Stimulated activated CD4-positive, alpha-beta T cell treated with anti-CD3 and anti-CD28 coated beads, Interleukin-15, amount 100 ng/mL, for 48 hours (primary cell): ENCODE measurements at regions not wholly inside any gene's neighbourhood (a gene's known extent, or its start where the extent isn't known, plus 50 kb on each side); places are given as distances from the start of the nearest gene placed in this dataset.

Experiments
- DNase-seq, 2 donors: peaks; one replicate each; pipeline ENCODE4 v3.0.0-alpha.2; 2020; ENCODE audit warnings: low read depth in 2 of 2

- DNase-seq = no peak
Measured at GRCh38 chr10:130230036-130230435, 93.8 kb downstream of the GLRX3 start.

DNA sequence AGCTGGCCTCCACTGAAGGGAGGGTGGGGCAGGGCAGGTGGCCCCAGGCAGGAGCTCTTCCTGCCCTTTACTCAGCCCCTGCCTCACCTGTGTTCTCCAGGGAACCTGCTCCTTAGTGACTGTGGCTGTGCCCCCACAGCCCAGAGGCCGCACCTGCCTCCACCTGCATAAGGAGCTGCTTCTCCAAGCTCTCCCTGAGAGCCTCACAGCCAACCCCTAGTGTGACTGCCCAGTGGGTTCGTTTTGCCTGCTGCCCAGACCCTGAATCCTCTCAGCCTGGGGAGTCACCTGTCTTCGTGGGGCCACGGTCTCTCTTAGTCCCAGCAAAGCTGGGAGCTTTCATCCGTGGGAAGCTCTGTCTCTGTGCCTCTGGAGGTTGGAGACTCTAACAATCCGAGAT is 94.4 kb downstream of the GLRX3 start:
- no peak for DNase-seq

- DNase-seq = no peak
Measured at GRCh38 chr10:130231251-130231741, 95.1 kb downstream of the GLRX3 start.

DNA sequence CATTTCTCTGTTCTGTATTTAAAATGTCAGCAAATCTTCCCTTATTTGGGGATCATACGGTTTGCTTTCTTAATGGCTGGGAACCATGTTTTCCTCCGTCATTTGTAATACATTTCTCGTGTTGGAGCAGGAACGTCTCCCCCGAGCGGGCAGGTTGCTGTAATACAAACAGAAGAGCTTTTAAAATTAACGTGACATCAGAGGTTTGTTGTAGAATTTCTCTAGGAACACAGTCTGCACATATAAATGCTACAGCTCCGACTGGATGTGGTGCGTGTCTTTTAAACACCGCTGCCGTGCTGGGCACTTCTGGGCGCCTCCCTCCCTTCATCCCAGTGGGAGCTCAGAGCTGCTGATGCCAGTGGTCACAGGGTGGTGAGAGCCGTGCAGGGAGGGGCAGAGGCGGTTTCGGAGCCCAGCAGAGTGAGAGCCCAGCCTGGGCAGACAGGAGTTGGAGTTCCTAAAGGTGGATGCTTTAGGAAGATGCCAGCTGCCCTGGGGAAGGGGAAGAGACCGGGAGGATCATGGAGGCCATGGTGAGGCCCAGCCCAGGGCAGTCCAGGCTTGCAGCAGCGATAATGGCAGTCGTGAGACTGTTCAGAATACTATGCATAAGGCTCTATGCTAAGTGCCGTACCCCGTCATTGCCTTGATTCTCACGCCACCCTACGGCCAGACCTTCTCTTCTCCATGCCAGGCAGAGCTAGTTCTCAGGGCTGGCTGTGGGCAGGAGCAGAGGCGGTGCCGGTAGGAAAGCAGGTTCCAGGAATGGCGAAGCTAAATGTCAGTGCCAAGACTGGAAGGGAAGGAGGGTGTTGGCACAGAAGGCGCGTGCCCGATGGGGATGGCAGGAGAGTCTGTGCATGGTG is 96.2 kb downstream of the GLRX3 start:
- no peak for DNase-seq

- DNase-seq = no peak
Measured at GRCh38 chr10:130233035-130233360, 96.8 kb downstream of the GLRX3 start.

DNA sequence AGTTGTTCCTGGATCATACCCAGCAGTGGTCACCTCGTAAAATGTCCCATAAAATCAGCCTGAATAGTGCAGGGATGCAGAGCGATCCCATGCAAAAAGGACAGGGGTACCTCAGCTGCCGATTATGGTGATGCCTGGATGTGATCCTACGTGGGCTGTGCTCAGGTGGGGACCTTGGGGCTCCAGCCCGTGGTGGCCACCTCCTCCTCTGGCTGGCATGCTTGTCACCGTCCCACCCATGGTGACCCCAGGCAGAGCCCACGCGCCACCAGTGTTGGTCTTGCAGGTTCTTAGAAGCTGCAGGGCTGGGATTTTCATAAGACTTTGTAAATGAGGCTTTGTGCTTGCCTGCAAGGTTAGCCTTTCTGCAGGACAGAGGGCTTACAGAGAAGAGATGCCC is 97.2 kb downstream of the GLRX3 start:
- no peak for DNase-seq

DNA sequence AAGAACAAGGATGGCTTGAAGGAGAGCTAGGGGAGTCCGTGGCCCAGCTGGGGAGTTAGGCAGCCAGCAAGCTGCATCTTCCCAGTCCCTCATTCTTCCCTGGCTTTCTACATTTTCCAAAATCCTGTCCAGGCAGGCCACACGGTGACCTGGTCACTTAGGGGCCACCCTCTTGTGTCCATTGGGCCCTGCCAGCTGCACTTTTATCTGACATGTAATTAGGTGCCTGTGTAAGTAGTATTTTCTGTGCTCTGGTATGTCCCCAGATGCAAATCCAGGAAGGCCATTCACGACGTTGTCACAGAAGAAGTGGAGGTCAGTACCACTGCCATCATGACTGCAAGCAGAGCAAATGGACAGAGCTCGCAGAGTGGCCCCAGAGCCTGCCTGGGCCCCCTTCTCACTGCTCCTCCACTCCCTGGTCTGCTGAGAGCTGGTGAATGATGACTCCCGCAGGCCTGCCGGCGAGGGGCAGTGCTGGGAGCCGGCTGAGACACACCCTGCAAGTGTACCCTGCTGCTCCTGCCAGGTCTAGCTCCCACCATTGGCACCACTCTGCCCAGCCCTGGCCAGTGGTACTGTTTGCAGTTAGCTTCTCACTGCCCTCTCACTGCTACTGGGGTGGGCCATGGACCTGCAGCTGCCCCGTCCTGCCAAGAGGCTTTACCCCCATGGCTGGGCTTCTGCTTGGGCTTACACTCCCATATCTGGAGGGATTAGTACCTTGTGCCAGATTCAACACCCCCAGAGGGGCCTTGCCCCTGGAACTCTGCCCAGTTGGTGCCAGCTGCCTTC is 98.2 kb downstream of the GLRX3 start:
- no peak for DNase-seq

DNA sequence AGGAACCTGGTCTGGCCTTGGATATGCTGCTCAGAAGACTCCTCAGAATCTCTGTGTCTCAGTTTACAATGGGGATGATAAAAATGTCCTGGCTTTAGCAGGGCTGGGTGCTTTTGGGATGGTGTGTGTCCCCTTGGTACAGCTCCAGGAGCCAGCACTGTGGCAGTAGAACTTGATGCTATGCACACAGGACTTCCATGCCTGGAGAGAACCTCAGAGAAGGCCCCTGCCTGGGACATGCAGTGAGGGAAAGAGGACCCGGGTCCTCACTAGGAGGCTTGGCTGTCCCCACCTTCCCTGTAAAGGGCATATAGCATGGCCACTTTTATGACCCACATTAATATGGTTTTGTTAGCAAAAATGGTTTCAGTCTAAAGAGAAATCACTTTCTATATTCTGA is 100.5 kb downstream of the GLRX3 start:
- no peak for DNase-seq

DNA sequence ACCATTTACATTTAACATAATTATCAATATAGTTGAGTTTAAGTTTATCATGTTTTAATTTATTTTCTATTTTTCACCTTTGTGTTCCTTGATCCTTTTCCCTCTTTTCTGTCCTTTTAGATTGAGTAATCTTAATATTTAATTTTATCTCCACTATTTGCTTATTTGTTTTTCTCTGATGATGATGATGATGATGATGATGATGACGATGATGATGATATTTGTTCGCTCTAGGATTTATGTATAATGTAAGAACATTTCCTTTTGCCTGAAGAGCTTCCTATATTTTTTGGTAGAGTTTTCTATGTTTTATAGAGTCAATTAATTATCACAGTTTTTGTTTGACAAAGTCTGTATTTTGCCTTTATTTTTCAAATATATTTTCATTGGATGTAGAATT is 104.2 kb downstream of the GLRX3 start:
- no peak for DNase-seq

- DNase-seq = no peak
Measured at GRCh38 chr10:130242513-130242912, 106.3 kb downstream of the GLRX3 start.

DNA sequence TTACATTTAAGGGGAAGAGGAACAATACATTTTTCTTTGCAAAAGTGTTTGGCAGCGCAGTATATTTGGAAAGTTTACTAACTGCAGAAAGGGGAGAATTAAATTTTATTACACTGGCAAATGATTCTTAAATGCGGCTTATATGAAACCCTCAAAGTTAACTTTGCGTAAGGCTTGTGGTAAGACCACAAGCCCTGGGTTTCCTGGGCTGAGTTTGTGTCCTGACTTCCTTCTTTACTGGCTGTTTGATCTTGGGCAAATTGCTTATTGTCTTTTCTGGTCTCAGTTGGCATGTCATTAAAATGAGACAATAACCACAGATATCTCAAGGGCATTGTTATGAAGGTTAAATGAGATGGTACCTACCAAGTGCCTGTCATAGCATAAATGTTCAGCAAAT is 106.8 kb downstream of the GLRX3 start:
- DNase-seq = no peak

- no peak for DNase-seq
Measured at GRCh38 chr10:130244031-130244927, 108.1 kb downstream of the GLRX3 start.

DNA sequence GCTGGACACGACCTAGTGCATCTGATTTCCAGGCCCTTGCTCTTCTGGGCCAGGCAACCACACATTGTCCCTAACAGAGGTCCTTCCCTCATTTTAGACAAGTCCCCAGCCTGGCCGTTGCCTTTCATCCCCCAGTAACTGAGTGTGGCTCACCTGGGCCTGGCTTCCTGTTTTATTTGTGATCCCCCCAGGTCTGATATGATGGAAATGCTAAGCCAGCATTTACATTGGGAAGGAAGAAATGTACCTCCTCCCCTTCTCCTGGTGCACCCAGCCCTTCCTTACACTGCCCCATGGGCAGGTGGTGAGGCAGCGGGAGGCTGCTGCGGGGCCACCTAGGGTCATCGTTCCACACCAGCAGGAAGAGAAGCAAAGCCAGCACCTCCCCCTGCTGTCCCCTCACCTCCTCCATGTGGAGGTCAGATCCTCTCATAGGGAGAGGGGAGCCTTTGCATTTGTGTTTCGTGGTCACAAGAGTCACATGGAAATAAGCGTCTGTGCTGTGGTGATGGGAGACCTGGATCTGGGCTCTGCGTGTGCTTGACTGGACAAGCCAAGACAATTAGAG is 108.8 kb downstream of the GLRX3 start:
- no peak for DNase-seq

GRCh38 chr10:130246113-130246512 is 109.9 kb downstream of the GLRX3 start:
- DNase-seq = no peak

DNA sequence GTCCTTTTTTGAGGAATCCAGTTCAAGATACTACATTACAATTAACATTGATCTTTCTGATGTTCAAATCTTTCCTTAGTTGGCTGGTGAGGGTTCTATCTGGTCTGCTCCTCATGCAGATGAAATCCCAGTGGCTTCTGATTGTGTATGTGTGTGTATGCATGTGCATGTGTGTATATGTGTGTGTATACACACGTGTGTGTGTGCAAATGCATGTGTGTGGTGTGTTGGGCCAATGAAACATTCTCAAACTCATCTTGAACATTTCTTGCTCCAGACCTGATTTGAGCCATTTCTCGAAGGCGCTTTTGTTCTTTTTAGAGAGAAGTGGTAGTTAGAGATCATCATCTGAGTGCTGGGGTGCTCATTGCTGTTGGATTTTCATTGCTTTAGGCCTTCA is 113.9 kb downstream of the GLRX3 start:
- DNase-seq = no peak

GRCh38 chr10:130251766-130252165 is 115.6 kb downstream of the GLRX3 start:
- DNase-seq = no peak

DNA sequence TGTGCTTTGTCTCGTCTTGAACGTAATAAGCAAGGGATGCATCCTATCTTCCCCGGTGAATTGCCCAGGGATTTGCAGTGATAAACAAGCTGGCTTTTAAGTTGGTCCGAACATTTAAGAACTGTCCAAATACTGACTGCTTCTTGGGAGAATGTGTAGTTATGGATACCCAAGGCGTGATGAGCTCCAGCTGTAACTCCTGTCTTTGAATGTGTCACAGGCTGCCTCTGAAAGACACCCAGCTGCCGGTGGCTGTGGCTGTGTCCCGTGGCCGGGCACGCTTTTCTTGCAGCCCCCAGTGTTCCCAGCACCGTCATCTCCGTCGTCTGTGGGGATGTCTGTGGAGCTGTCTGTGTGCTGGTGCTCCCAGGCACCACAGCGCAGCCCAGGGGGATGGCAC is 118.1 kb downstream of the GLRX3 start:
- DNase-seq = no peak

GRCh38 chr10:130254662-130255061 is 118.5 kb downstream of the GLRX3 start:
- no peak for DNase-seq

GRCh38 chr10:130255777-130256176 is 119.6 kb downstream of the GLRX3 start:
- DNase-seq = no peak

DNA sequence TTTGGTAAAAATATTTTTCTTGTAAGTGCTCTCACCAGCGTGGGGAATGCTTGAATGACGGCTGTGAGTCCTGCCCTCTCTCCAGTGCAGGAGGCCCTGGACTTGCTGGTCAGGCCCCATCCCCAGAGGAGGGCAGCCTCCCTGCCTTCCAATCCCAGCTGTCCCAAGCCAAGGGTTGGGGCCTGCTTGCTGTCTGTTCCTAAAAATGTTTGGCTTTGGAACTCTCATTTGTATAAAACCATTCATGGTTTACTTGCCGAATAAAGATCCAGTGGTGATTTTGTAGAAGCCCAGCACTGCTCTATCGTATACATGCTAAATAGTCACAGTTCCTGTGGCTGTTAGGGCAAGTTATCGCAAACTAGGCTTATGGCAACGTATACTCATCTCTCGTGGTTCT is 121.7 kb downstream of the GLRX3 start:
- DNase-seq = no peak

GRCh38 chr10:130259380-130259779 is 123.2 kb downstream of the GLRX3 start:
- no peak for DNase-seq

GRCh38 chr10:130261306-130261705 is 125.1 kb downstream of the GLRX3 start:
- no peak for DNase-seq
